ENCODE measurements at regions not wholly inside any gene's neighbourhood (a gene's known extent, or its start where the extent isn't known, plus 50 kb on each side); places are given as distances from the start of the nearest gene placed in this dataset.

DNA sequence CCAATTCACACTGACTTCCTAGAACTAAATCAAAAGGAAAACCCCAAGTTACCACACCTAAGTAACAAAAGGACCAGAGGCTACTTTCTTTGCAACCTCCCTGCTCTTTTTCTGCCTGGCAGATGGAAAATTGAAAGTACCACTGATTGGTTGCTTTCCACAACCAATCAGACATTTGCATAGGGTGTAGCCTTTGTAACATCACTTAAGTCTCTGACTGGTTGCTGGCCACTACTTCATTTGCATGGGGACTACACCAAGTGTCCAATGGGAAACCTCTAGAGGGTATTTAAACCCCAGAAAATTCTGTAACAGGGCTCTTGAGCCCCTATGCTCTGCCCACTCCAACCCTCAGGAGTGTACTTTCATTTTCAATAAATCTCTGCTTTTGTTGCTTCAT is 365.0 kb downstream of the LTN1 start:
- no peak overlapping the region for H2AFZ ChIP-seq
- no peaks in the 10 kb centered on the region for H3K79me2 ChIP-seq (replicated peaks; ENCODE audit: insufficient read depth)
- Mint-ChIP-seq H3K27me3 (ENCODE audit: insufficient read depth, low read depth, poor library complexity) (no peaks in the 10 kb centered on the region), H3K27ac (no peak overlapping the region), H3K4me3 (no peak overlapping the region), H3K36me3 (ENCODE audit: low read depth) (0 out of 3 replicates have a peak, but pooled peaks cover 3% of the 10 kb centered on the region), H3K4me1 (no peaks in the 10 kb centered on the region), H3K9me3 (peaks cover 11% of the 10 kb centered on the region; the same call in 1 of the 3 replicates)
- no peak overlapping the region for H3K27ac ChIP-seq (ENCODE audit: low read depth)
- H3K4me1 ChIP-seq (ENCODE audit: insufficient read depth) = no peaks in the 10 kb centered on the region
- ATAC-seq (no peak), DNase-seq (ENCODE audit: low spot score) (no peak)
- no peak overlapping the region for H3K4me2 ChIP-seq
- no peak overlapping the region for H3K4me3 ChIP-seq
- no peaks in the 10 kb centered on the region; the same call in 1 of the 2 replicates for H3K9me2 ChIP-seq (ENCODE audit: insufficient read depth)
- H3K27me3 ChIP-seq (ENCODE audit: insufficient read depth) = no peaks in the 10 kb centered on the region
- TF ChIP-seq JUNB (IDR thresholded peaks at IDR 0.05; ENCODE audit: unreplicated experiment) = no peak
- TF ChIP-seq, protein P1, sequence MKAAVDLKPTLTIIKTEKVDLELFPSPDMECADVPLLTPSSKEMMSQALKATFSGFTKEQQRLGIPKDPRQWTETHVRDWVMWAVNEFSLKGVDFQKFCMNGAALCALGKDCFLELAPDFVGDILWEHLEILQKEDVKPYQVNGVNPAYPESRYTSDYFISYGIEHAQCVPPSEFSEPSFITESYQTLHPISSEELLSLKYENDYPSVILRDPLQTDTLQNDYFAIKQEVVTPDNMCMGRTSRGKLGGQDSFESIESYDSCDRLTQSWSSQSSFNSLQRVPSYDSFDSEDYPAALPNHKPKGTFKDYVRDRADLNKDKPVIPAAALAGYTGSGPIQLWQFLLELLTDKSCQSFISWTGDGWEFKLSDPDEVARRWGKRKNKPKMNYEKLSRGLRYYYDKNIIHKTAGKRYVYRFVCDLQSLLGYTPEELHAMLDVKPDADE (IDR thresholded peaks at IDR 0.05) = no peak
- TF ChIP-seq, protein P2, sequence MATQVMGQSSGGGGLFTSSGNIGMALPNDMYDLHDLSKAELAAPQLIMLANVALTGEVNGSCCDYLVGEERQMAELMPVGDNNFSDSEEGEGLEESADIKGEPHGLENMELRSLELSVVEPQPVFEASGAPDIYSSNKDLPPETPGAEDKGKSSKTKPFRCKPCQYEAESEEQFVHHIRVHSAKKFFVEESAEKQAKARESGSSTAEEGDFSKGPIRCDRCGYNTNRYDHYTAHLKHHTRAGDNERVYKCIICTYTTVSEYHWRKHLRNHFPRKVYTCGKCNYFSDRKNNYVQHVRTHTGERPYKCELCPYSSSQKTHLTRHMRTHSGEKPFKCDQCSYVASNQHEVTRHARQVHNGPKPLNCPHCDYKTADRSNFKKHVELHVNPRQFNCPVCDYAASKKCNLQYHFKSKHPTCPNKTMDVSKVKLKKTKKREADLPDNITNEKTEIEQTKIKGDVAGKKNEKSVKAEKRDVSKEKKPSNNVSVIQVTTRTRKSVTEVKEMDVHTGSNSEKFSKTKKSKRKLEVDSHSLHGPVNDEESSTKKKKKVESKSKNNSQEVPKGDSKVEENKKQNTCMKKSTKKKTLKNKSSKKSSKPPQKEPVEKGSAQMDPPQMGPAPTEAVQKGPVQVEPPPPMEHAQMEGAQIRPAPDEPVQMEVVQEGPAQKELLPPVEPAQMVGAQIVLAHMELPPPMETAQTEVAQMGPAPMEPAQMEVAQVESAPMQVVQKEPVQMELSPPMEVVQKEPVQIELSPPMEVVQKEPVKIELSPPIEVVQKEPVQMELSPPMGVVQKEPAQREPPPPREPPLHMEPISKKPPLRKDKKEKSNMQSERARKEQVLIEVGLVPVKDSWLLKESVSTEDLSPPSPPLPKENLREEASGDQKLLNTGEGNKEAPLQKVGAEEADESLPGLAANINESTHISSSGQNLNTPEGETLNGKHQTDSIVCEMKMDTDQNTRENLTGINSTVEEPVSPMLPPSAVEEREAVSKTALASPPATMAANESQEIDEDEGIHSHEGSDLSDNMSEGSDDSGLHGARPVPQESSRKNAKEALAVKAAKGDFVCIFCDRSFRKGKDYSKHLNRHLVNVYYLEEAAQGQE (IDR thresholded peaks at IDR 0.05; ENCODE audit: unreplicated experiment) = no peak
- TF ChIP-seq EZH2 (IDR thresholded peaks at IDR 0.05; ENCODE audit: low read depth, unreplicated experiment) = no peak
- H3K36me3 ChIP-seq (ENCODE audit: insufficient read depth) = no peaks in the 10 kb centered on the region
- H4K20me1 ChIP-seq (replicated peaks; ENCODE audit: insufficient read depth) = no peaks in the 10 kb centered on the region
- no peaks in the 10 kb centered on the region for H3F3A ChIP-seq (replicated peaks; ENCODE audit: low read depth)

GRCh38 chr21:28627261-28627660 is 365.4 kb downstream of the LTN1 start:
- Mint-ChIP-seq H3K27me3 (ENCODE audit: insufficient read depth, low read depth, poor library complexity) (no peaks in the 10 kb centered on the region), H3K9me3 (peaks cover 13% of the 10 kb centered on the region), H3K4me1 (no peaks in the 10 kb centered on the region), H3K27ac (no peak overlapping the region), H3K36me3 (ENCODE audit: low read depth) (0 out of 3 replicates have a peak, but pooled peaks cover 3% of the 10 kb centered on the region), H3K4me3 (no peak overlapping the region)
- H3K9me2 ChIP-seq (ENCODE audit: insufficient read depth) = no peaks in the 10 kb centered on the region; the same call in 1 of the 2 replicates
- no peaks in the 10 kb centered on the region for H3K79me2 ChIP-seq (replicated peaks; ENCODE audit: insufficient read depth)
- H3K36me3 ChIP-seq (ENCODE audit: insufficient read depth) = no peaks in the 10 kb centered on the region
- no peak overlapping the region for H2AFZ ChIP-seq
- no peak for DNase-seq (ENCODE audit: low spot score)
- no peaks in the 10 kb centered on the region for H3K4me1 ChIP-seq (ENCODE audit: insufficient read depth)
- no peak overlapping the region for H3K4me2 ChIP-seq
- no peak overlapping the region for H3K27ac ChIP-seq (ENCODE audit: low read depth)
- H3K27me3 ChIP-seq (ENCODE audit: insufficient read depth) = no peaks in the 10 kb centered on the region
- H3K4me3 ChIP-seq = no peak overlapping the region
- ATAC-seq = no peak
- H3F3A ChIP-seq (replicated peaks; ENCODE audit: low read depth) = no peaks in the 10 kb centered on the region
- H4K20me1 ChIP-seq (replicated peaks; ENCODE audit: insufficient read depth) = no peaks in the 10 kb centered on the region
- TF ChIP-seq CTCF (conservative IDR thresholded peaks at IDR 0.05; ENCODE audit: low read depth in 2 of 2) (no peak), EZH2 (IDR thresholded peaks at IDR 0.05; ENCODE audit: low read depth, unreplicated experiment) (no peak), NANOG (IDR thresholded peaks at IDR 0.05; ENCODE audit: borderline replicate concordance) (no peak), POLR2AphosphoS5 (IDR thresholded peaks at IDR 0.05; ENCODE audit: low read depth) (no peak), ZNF114 (CRISPR knock-in tag; IDR thresholded peaks at IDR 0.05) (no peak), STAT1 (IDR thresholded peaks at IDR 0.05; ENCODE audit: unreplicated experiment) (no peak)
- TF ChIP-seq, protein P3, sequence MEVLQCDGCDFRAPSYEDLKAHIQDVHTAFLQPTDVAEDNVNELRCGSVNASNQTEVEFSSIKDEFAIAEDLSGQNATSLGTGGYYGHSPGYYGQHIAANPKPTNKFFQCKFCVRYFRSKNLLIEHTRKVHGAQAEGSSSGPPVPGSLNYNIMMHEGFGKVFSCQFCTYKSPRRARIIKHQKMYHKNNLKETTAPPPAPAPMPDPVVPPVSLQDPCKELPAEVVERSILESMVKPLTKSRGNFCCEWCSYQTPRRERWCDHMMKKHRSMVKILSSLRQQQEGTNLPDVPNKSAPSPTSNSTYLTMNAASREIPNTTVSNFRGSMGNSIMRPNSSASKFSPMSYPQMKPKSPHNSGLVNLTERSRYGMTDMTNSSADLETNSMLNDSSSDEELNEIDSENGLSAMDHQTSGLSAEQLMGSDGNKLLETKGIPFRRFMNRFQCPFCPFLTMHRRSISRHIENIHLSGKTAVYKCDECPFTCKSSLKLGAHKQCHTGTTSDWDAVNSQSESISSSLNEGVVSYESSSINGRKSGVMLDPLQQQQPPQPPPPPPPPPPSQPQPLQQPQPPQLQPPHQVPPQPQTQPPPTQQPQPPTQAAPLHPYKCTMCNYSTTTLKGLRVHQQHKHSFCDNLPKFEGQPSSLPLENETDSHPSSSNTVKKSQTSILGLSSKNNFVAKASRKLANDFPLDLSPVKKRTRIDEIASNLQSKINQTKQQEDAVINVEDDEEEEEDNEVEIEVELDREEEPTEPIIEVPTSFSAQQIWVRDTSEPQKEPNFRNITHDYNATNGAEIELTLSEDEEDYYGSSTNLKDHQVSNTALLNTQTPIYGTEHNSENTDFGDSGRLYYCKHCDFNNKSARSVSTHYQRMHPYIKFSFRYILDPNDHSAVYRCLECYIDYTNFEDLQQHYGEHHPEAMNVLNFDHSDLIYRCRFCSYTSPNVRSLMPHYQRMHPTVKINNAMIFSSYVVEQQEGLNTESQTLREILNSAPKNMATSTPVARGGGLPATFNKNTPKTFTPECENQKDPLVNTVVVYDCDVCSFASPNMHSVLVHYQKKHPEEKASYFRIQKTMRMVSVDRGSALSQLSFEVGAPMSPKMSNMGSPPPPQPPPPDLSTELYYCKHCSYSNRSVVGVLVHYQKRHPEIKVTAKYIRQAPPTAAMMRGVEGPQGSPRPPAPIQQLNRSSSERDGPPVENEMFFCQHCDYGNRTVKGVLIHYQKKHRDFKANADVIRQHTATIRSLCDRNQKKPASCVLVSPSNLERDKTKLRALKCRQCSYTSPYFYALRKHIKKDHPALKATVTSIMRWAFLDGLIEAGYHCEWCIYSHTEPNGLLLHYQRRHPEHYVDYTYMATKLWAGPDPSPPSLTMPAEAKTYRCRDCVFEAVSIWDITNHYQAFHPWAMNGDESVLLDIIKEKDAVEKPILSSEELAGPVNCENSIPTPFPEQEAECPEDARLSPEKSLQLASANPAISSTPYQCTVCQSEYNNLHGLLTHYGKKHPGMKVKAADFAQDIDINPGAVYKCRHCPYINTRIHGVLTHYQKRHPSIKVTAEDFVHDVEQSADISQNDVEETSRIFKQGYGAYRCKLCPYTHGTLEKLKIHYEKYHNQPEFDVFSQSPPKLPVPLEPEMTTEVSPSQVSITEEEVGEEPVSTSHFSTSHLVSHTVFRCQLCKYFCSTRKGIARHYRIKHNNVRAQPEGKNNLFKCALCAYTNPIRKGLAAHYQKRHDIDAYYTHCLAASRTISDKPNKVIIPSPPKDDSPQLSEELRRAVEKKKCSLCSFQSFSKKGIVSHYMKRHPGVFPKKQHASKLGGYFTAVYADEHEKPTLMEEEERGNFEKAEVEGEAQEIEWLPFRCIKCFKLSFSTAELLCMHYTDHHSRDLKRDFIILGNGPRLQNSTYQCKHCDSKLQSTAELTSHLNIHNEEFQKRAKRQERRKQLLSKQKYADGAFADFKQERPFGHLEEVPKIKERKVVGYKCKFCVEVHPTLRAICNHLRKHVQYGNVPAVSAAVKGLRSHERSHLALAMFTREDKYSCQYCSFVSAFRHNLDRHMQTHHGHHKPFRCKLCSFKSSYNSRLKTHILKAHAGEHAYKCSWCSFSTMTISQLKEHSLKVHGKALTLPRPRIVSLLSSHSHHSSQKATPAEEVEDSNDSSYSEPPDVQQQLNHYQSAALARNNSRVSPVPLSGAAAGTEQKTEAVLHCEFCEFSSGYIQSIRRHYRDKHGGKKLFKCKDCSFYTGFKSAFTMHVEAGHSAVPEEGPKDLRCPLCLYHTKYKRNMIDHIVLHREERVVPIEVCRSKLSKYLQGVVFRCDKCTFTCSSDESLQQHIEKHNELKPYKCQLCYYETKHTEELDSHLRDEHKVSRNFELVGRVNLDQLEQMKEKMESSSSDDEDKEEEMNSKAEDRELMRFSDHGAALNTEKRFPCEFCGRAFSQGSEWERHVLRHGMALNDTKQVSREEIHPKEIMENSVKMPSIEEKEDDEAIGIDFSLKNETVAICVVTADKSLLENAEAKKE (CRISPR knock-in tag; IDR thresholded peaks at IDR 0.05) = no peak

Measured in GM23338 (cell line).